ENCODE measurements at regions not wholly inside any gene's neighbourhood (a gene's known extent, or its start where the extent isn't known, plus 50 kb on each side); places are given as distances from the start of the nearest gene placed in this dataset.

DNA sequence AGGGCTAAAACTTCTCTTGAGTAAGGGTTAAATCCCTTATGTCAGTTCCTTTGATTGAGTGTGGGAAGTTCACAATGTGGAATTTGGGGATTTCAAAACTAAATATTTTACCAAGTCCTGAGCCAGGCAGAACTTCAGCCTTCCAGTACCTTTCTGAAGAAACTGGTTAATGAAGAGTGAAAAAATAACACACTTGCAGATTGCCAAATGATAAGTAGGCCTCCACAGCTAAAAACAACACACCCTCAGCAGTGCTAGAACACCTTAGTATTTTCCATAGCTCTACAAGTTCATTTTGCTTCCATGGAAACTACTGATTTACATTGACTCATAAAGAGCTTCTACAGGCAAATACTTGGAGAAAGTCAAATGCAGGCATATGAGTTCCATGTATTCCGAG lies 326.8 kb downstream of the ZNF674 start:
- DNase-seq (ENCODE audit: low read depth, low spot score) (no peak), FAIRE-seq (no peak)
- no peak for TF ChIP-seq FOS (IDR thresholded peaks at IDR 0.05; ENCODE audit: borderline replicate concordance, insufficient read depth, low read length)
- TF ChIP-seq POLR2AphosphoS5 (IDR thresholded peaks at IDR 0.05; ENCODE audit: insufficient read depth, low read depth, low read length), result no peak
- TF ChIP-seq, protein P1, sequence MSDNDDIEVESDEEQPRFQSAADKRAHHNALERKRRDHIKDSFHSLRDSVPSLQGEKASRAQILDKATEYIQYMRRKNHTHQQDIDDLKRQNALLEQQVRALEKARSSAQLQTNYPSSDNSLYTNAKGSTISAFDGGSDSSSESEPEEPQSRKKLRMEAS (IDR thresholded peaks at IDR 0.05; ENCODE audit: insufficient read depth, insufficient read length), result no peak
- no peak for TF ChIP-seq GATA2 (IDR thresholded peaks at IDR 0.05; ENCODE audit: insufficient read depth, insufficient read length, low read depth, low read length)
- no peak for TF ChIP-seq CTCF (IDR thresholded peaks at IDR 0.05; ENCODE audit: extremely low read depth in 1 of 2, insufficient read depth in 1 of 2, low read depth in 1 of 2, low read length in 2 of 2)
- no peak for TF ChIP-seq JUN (IDR thresholded peaks at IDR 0.05; ENCODE audit: borderline replicate concordance, insufficient read depth, insufficient read length, low read depth)
- TF ChIP-seq MYC (IDR thresholded peaks at IDR 0.05; ENCODE audit: low read depth, low read length), result no peak
- no peak for TF ChIP-seq POLR2A (IDR thresholded peaks at IDR 0.05; ENCODE audit: low read depth, low read length)
- TF ChIP-seq EZH2 (IDR thresholded peaks at IDR 0.05; ENCODE audit: borderline replicate concordance, low read depth, low read length, severe bottlenecking), result no peak
- no peaks in the 10 kb centered on the region for H3K9me1 ChIP-seq (replicated peaks; ENCODE audit: control insufficient read depth, extremely low read depth, insufficient read depth, low read length)
- ChIA-PET POLR2A (no interaction called here), CTCF (interaction anchor here (1.3 kb wide), 1 partner anchor 15 kb away, joined by 3 read pairs; no protein-coding TSS in a partner anchor)
- no peaks in the 10 kb centered on the region for H3K9me3 ChIP-seq (replicated peaks; ENCODE audit: control insufficient read depth, insufficient read depth, low read length)
- peaks cover 0 to 3% of the 10 kb centered on the region in 2 experiments for H3K27me3 ChIP-seq (ENCODE audit: control insufficient read depth in 2 of 2, insufficient read depth in 2 of 2, low read length in 2 of 2)
- BruUV-seq (replicated peaks), result no TSS peak
- no peaks in the 10 kb centered on the region for H3K4me1 ChIP-seq (ENCODE audit: control insufficient read depth, extremely low read depth, insufficient read depth, low read length)
- no peak overlapping the region for H3K27ac ChIP-seq (ENCODE audit: insufficient read depth, low read depth, low read length)
- H2AFZ ChIP-seq (ENCODE audit: low read depth, low read length), result no peak overlapping the region
- H3K36me3 ChIP-seq (ENCODE audit: control insufficient read depth in 2 of 2, extremely low read depth in 1 of 2, insufficient read depth in 2 of 2, low read length in 2 of 2), result no peaks in the 10 kb centered on the region
- dilution Hi-C loops (cut with MboI; ENCODE audit: extremely low pct_ligation_motif_present, low sequenced_read_pairs) (no loop called here), intact Hi-C loops (cut with micrococcal nuclease) (no loop called here)
- H3K79me2 ChIP-seq (ENCODE audit: control insufficient read depth, insufficient read depth, low read length), result no peaks in the 10 kb centered on the region
- no peak overlapping the region for H3K9ac ChIP-seq (replicated peaks; ENCODE audit: extremely low read depth, insufficient read depth, low read length)
- H3K4me3 ChIP-seq (replicated peaks in 1 of 3; ENCODE audit: insufficient read depth in 1 of 3, low read depth in 1 of 3, low read length in 3 of 3), result no peak overlapping the region
- no peaks in the 10 kb centered on the region for H4K20me1 ChIP-seq (replicated peaks; ENCODE audit: control insufficient read depth, extremely low read depth, insufficient read depth, low read length)
- no peak overlapping the region for H3K4me2 ChIP-seq (ENCODE audit: insufficient read depth, low read length)
